ENCODE measurements at regions not wholly inside any gene's neighbourhood (a gene's known extent, or its start where the extent isn't known, plus 50 kb on each side); places are given as distances from the start of the nearest gene placed in this dataset.

DNA sequence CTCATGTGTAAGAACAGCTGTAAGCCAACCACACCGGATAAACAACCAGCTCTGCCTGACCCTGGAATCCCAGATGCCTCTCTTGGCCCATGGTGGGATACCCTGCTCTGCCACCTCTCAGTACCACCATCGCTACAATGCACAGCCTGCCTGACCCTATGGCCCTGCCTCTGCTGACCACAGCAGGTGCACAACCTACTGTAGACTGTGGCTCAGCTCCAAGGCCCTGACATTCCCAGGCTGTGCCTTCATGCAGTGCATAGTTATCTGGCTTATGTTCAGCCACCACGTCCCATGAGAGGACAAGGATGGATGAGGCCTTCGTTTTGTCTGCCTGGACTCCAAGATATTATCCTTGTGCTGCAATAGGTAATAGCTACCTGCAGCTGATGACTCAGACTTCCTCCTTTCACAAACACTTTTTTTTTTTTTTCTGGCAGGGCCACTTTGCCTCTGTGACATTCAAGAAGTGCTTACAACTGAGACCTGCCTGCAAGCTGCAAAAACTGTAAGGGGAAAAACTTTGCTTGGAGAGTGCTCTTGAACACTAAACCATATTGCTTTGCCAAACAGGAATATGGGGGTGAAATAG is 177.7 kb downstream of the URB2 start:
- TF ChIP-seq, protein P1, sequence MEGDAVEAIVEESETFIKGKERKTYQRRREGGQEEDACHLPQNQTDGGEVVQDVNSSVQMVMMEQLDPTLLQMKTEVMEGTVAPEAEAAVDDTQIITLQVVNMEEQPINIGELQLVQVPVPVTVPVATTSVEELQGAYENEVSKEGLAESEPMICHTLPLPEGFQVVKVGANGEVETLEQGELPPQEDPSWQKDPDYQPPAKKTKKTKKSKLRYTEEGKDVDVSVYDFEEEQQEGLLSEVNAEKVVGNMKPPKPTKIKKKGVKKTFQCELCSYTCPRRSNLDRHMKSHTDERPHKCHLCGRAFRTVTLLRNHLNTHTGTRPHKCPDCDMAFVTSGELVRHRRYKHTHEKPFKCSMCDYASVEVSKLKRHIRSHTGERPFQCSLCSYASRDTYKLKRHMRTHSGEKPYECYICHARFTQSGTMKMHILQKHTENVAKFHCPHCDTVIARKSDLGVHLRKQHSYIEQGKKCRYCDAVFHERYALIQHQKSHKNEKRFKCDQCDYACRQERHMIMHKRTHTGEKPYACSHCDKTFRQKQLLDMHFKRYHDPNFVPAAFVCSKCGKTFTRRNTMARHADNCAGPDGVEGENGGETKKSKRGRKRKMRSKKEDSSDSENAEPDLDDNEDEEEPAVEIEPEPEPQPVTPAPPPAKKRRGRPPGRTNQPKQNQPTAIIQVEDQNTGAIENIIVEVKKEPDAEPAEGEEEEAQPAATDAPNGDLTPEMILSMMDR (IDR thresholded peaks at IDR 0.05; ENCODE audit: control extremely low read depth in 1 of 3, insufficient read depth in 1 of 3, low read depth in 1 of 3, low read length in 3 of 3): no peak
- TF ChIP-seq ATF2 (IDR thresholded peaks at IDR 0.05; ENCODE audit: low read length) (no peak), SAP30 (IDR thresholded peaks at IDR 0.05; ENCODE audit: insufficient read depth, insufficient replicate concordance, low read length) (no peak), TCF12 (IDR thresholded peaks at IDR 0.05; ENCODE audit: low read depth, low read length) (no peak), YY1 (IDR thresholded peaks at IDR 0.05; ENCODE audit: low read depth, low read length) (no peak), GABPA (IDR thresholded peaks at IDR 0.05; ENCODE audit: borderline replicate concordance, insufficient read depth, low read length) (no peak), FOSL1 (IDR thresholded peaks at IDR 0.05; ENCODE audit: insufficient read depth, low read depth, low read length) (no peak), POLR2A (IDR thresholded peaks at IDR 0.05; ENCODE audit: control extremely low read depth in 1 of 2, low read depth in 2 of 2, low read length in 2 of 2) (no peak), CBX8 (IDR thresholded peaks at IDR 0.05; ENCODE audit: borderline replicate concordance, low read depth, low read length) (no peak), POLR2AphosphoS5 (IDR thresholded peaks at IDR 0.05; ENCODE audit: low read depth, low read length) (no peak), CREB1 (IDR thresholded peaks at IDR 0.05) (no peak), CHD1 (IDR thresholded peaks at IDR 0.05; ENCODE audit: low read depth, low read length) (no peak), SP1 (IDR thresholded peaks at IDR 0.05; ENCODE audit: low read depth, low read length) (no peak)
